GM21526 (cell line): ENCODE measurements at regions not wholly inside any gene's neighbourhood (a gene's known extent, or its start where the extent isn't known, plus 50 kb on each side); places are given as distances from the start of the nearest gene placed in this dataset.

ENCODE experiments used
- ATAC-seq: cut with Tn5 transposase; IDR thresholded peaks from one replicate; pipeline ENCODE4 v1.9.1; 2021; ENCODE audit warnings: moderate library complexity; ENCODE audit not compliant: unreplicated experiment, low FRiP score

GRCh38 chr12:127873306-127873705 lies 393.7 kb upstream of the TMEM132C start:
- no peak for ATAC-seq

- ATAC-seq, result no peak
Observed at GRCh38 chr12:127881371-127882140, 385.4 kb upstream of the TMEM132C start.

GRCh38 chr12:127883013-127883412 lies 384.0 kb upstream of the TMEM132C start:
- no peak for ATAC-seq

GRCh38 chr12:127885954-127886750 lies 380.8 kb upstream of the TMEM132C start:
- ATAC-seq, result no peak

GRCh38 chr12:127886827-127887226 lies 380.1 kb upstream of the TMEM132C start:
- ATAC-seq, result no peak

- ATAC-seq, result no peak
Observed at GRCh38 chr12:127888943-127889719, 377.8 kb upstream of the TMEM132C start.

- ATAC-seq, result no peak
Observed at GRCh38 chr12:127893895-127894609, 372.9 kb upstream of the TMEM132C start.

- no peak for ATAC-seq
Observed at GRCh38 chr12:127896661-127897060, 370.3 kb upstream of the TMEM132C start.

GRCh38 chr12:127898616-127899015 lies 368.4 kb upstream of the TMEM132C start:
- ATAC-seq, result no peak

GRCh38 chr12:127899971-127900370 lies 367.0 kb upstream of the TMEM132C start:
- no peak for ATAC-seq

- ATAC-seq, result no peak
Observed at GRCh38 chr12:127900386-127900785, 366.6 kb upstream of the TMEM132C start.

- ATAC-seq, result no peak
Observed at GRCh38 chr12:127903146-127903545, 363.8 kb upstream of the TMEM132C start.

- no peak for ATAC-seq
Observed at GRCh38 chr12:127909041-127909440, 357.9 kb upstream of the TMEM132C start.

GRCh38 chr12:127911291-127911690 lies 355.7 kb upstream of the TMEM132C start:
- ATAC-seq, result no peak

- no peak for ATAC-seq
Observed at GRCh38 chr12:127912035-127912665, 354.8 kb upstream of the TMEM132C start.

GRCh38 chr12:127923501-127923900 lies 343.5 kb upstream of the TMEM132C start:
- no peak for ATAC-seq

GRCh38 chr12:127925971-127926370 lies 341.0 kb upstream of the TMEM132C start:
- no peak for ATAC-seq

GRCh38 chr12:127928178-127928577 lies 338.8 kb upstream of the TMEM132C start:
- ATAC-seq, result no peak

GRCh38 chr12:127928615-127929571 lies 338.1 kb upstream of the TMEM132C start:
- ATAC-seq, result no peak
